GM21825 (cell line): ENCODE measurements at regions not wholly inside any gene's neighbourhood (a gene's known extent, or its start where the extent isn't known, plus 50 kb on each side); places are given as distances from the start of the nearest gene placed in this dataset.
"Not testable (repeated sequence)": the region's sequence is repeated elsewhere in the genome, so short reads cannot be mapped to it uniquely, and the experiment has no call there.

Source experiments
- ATAC-seq: cut with Tn5 transposase; IDR thresholded peaks from one replicate; pipeline ENCODE4 v1.9.1; 2021; ENCODE audit warnings: mild to moderate bottlenecking, moderate library complexity; ENCODE audit not compliant: unreplicated experiment

DNA sequence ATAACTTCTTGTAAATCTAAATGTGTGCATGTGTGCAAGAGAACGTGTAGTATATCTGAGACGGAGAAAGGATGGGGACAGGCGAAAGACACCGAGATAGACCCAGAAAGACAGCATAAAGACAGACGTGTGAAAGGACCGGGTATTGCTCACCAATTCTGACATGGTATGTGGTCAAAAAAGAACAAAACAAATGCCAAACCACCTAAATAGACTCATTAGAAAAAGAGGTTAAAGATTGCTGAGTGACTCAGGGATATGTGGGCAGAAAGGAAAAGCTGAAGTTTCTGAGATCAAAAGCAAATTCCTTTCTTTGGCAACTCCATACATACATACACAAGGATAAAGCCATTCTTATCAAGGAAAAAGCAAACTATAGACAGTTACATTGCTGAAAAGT is 179.7 kb upstream of the TSC22D1 start:
- no peak for ATAC-seq

- no peak for ATAC-seq
These were observed 176.0 kb upstream of the TSC22D1 start for GRCh38 chr13:44752164-44752563.

DNA sequence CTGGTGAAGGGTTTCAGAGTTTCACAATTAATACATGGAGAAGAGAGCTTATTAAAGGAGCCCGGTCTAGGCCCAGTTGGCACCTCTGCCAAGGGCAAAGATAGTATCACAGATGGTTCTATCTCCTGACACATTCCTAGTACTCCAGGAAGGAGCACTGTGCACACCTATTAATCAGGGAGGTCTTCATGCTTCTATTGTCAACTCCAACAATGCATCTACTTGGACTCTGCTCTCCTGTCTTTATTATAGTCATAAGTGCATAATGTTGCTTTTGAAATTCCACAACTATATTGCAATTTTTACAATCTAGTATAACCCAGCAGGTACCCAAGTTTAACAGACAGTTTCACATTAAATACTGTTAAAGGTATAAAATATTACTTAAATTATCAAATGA is 174.5 kb upstream of the TSC22D1 start:
- no peak for ATAC-seq

DNA sequence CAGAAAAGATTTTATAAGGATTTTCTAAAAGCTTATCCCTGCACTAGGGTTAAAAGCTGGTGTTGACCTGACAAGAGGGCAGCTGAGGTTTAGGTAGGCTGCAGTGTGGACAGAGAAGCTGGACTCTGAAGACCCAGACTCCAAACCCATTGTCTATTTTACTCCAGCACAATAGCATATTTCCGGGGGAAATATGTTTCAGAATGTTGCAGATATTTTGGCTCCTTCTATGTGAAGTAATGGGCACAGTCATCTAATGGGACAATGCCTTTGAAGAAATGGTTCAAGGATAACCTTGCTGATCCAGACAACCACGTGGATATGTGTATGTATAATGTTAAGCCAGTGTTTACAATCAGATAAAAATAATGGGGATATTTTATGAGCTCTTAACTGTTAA is 173.8 kb upstream of the TSC22D1 start:
- no peak for ATAC-seq

DNA sequence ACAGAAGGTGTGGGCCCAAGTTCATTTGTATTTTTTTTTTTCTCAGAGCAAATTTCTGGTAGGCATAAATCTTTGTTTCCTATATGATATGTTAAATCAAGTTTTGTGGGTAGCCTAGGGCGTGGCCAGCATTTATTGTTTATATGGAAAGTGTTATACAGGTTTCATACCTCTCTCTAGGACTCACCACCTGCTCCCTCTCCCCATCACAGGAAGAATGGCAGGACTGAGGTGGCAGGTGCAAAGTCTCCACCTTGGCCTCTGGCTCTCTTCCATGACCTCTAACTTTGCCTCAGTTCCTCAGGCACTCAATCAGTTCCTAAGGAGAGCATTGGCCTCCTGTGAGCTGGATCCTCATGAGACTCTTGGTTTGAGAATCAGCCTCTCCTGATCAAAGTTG is 172.3 kb upstream of the TSC22D1 start:
- no peak for ATAC-seq

DNA sequence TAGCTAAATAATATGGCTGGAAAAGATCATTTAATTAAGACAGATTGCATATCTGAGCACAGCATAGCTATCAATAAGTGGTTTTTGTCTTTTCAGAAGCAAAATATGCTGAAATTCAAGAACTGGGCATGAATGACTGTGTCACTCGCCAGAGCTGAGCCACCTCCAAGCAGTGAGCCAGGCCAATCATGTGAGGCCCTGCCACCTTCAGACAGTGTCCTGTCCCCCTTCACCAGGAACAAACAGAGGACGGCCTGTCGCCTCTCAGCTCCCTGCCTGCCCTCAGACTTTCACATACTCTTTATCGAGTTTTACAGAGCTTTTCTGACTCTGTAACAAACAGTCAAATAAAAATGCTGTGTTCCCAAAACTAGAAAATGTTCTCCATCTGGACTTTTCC is 171.0 kb upstream of the TSC22D1 start:
- ATAC-seq = no peak

- no peak for ATAC-seq
These were observed 170.6 kb upstream of the TSC22D1 start for GRCh38 chr13:44746690-44747089.

- no peak for ATAC-seq
These were observed 168.9 kb upstream of the TSC22D1 start for GRCh38 chr13:44744880-44745633.

DNA sequence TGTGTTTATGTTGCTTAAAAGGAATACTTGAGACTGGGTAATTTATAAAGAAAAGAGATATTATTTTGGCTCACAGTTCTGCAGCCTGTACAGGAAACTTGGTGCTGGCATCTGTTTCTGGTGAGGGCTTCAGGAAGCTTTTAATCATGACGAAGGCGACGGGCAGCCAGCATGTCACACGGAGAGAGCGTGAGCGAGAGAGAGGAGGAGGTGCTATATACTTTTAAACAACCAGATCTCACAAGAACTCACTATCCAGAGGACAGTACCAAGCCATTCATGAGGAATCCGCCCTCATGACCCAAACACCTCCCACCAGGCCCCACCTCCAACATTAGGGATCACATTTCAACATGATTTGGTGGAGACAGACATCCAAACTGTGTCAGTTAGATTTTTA is 163.4 kb upstream of the TSC22D1 start:
- no peak for ATAC-seq

DNA sequence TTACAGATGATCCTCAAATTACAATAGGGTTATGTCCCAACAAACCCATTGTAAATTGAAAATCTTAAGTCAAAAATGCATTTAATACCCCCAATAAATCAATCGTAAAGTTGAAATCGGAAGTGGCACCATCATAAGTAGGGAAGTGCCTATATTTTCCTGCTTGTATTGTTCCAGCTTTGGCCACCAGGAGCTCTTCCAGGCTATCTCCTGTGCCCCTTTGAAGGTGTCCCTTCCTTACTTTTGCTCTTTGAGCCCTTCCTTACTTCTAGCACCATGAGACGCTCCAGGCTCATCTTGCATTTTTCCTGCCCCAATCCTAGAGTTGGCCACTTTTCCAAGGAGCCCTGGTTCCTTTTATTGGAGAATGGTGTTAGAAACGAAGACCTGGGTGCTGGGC is 163.0 kb upstream of the TSC22D1 start:
- no peak for ATAC-seq

GRCh38 chr13:44738463-44738862 is 162.3 kb upstream of the TSC22D1 start:
- no peak for ATAC-seq

DNA sequence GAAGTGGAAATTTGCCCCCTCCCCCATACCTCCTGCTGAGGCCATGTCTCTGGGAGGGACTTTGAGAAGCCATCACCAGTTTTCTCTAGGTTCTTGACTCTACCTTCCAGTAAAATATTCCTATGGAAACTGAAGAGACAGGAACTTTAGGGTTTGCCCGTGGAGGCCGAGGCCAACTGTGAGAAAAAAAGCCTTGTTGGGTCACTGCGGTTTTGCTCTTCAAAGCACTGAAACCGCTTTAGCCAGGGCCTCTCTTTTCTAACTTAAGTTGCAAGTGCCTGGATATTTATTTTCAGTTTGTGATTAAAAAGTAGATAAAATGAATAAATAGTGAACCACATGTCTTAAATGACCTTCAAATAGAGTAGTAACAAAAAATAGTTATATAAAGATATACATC is 159.7 kb upstream of the TSC22D1 start:
- no peak for ATAC-seq

DNA sequence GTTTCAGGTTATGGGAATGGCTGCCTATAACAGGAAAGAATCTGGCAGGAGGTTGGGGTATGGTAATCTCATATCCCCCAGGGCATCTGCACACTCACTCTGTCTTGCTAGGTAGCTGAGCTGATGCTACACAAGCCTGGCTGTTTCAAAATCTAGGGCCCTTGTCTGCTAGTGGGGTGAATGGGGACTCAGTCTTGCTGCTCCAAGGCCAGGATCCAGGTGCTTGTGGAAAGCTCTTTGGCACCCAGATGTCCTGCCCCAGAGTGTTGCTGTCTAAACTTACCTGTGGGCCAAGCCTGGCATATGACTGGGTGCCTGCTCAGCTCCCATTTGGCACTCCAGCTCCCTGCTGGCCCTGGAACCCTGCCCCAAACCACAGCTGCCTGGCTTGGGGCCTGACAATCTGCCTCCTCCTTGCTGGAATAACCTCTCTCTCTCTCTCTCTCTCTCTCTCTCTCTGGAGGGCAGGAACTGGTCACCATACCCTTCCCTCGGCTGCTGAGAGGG is 158.1 kb upstream of the TSC22D1 start:
- ATAC-seq = no peak

GRCh38 chr13:44732503-44733098 is 156.5 kb upstream of the TSC22D1 start:
- no peak for ATAC-seq

GRCh38 chr13:44730851-44731250 is 154.7 kb upstream of the TSC22D1 start:
- no peak for ATAC-seq

DNA sequence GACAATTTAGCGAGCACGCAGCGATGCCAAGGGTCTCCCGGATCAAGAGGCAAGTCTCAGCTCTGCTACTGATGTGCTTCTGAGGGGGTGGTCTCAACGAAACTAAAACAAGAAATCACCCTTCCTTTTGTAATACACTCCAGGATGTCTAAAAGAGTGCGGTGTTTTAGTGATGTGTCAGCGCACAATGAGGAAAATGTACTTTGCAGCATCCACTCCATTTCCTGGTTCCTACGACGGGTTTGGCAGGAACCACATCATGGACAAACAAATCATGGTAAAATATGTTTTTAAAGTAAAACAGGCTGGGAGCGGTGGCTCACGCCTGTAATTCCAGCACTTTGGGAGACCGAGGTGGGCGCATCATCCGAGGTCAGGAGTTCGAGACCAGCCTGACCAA is 154.0 kb upstream of the TSC22D1 start:
- ATAC-seq = no peak

- not testable (repeated sequence) for ATAC-seq
These were observed 151.5 kb upstream of the TSC22D1 start for GRCh38 chr13:44727591-44727990.

DNA sequence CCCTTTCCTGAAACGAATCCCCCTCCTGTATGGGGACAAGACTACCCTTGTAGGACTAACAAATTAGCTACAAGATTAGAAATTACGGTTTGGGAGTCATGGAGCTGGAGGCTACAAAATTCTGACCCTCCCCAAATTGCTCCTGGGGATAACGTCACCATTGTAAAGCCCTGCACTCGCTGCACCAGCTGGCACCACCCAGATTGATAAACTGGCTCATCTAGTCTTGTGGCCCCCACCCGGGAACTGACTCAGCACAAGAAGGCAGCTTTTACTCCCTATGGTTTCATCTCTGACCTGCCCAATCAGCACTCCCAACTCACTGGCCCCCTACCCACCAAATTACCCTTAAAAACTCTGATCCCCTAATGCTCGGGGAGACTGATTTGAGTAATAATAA is 150.6 kb upstream of the TSC22D1 start:
- ATAC-seq = no peak

DNA sequence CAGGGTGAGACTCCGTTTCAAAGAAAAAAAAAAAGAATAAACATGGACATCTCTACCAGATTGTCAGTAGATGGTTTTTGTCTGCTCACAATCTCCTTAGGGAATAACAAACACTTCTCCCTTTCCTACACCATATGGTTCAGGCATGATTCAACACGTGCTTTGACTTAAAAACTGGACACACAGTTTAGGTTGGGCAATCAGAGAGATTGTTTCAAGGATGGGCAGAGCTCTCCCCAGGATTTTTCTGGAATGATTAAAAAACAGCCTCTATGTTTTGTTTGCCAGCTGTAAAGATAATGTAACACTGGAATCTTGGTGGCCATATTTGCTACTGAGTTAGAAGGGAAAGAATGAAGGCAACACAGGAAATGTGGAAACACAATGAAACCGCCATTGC is 150.1 kb upstream of the TSC22D1 start:
- ATAC-seq = no peak

DNA sequence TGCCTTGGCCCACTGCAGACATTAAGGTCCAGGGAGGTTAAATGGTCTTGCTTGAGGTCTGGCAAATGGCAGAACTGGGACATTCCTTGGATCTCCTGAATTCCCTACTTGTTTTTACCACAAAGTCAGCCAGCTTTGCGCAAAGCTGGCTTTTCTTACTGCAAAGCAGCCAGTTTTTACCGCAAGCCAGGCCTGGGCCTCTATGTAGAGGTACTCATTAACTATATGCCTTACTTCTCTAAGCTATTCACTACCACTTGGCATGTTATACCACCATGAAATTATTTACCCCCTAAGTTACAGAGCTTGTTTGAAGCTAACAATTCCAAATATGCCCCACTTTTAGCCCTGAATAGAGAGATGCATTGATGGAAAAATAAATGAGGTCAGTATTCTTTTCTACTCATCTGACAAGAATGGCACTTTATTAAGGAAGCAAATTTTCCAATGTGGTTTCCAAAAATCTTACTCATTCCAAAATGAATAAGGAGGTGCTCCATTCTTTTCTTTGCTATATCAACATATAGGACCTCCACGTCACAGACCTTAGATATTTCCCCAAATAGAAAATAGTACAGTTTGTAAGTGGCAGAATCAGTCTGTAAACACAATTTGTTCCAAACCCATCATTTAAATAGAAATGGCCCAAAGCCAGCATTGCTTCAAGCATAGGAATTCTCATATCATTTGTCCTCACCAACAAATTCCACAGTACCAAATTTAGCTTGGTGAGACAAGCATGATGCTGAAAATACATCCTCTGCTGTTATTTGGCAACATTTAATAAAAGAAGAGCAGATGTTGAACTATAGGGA is 143.9 kb upstream of the TSC22D1 start:
- no peak for ATAC-seq

- no peak for ATAC-seq
These were observed 142.3 kb upstream of the TSC22D1 start for GRCh38 chr13:44718467-44718866.
